CD4-positive, CD25-positive, alpha-beta regulatory T cell (primary cell): ENCODE measurements at regions not wholly inside any gene's neighbourhood (a gene's known extent, or its start where the extent isn't known, plus 50 kb on each side); places are given as distances from the start of the nearest gene placed in this dataset.

Experiments used
- ATAC-seq, 2 donors: fragments of 150-1000 bp; cut with Tn5 transposase; one replicate each; pipeline ENCODE4 v1.10.0; 2021; ENCODE audit warnings: low read depth in 2 of 2, moderate number of reproducible peaks in 2 of 2, moderate library complexity in 1 of 2
- DNase-seq, 3 donors: peaks; one replicate each; pipeline versions ENCODE4 v3.0.0 to v3.0.0-alpha.2; 2012 to 2022; ENCODE audit warnings: mixed read lengths in 1 of 3
- H3K27ac ChIP-seq: one replicate; pipeline ENCODE4 v1.7.0; 2013; ENCODE audit warnings: mild to moderate bottlenecking, low read length; ENCODE audit not compliant: insufficient read depth, poor library complexity, severe bottlenecking
- H3K27me3 ChIP-seq: one replicate; pipeline ENCODE4 v1.7.0; 2013; ENCODE audit warnings: low read length; ENCODE audit not compliant: control insufficient read depth, insufficient read depth
- H3K36me3 ChIP-seq: one replicate; pipeline ENCODE4 v1.7.0; 2013; ENCODE audit warnings: mild to moderate bottlenecking, low read length, moderate library complexity; ENCODE audit not compliant: control insufficient read depth, insufficient read depth
- H3K4me1 ChIP-seq: 2 replicates; pipeline ENCODE4 v1.7.0; 2013; ENCODE audit warnings: mild to moderate bottlenecking, low read length; ENCODE audit not compliant: insufficient read depth, control insufficient read depth, poor library complexity, severe bottlenecking
- H3K4me3 ChIP-seq: one replicate; pipeline ENCODE4 v1.7.0; 2013; ENCODE audit warnings: low read depth, mild to moderate bottlenecking, low read length, moderate library complexity
- H3K9me3 ChIP-seq, 2 experiments: 1 replicate in 1 of 2; 2 replicates in 1 of 2; pipeline ENCODE4 v1.7.0; 2013; ENCODE audit warnings: low read length in 2 of 2, mild to moderate bottlenecking in 1 of 2, moderate library complexity in 1 of 2; ENCODE audit not compliant: control insufficient read depth in 2 of 2
- H3K27ac Mint-ChIP-seq, 3 donors: one replicate each; pipeline ENCODE4 v1.8.0; 2020 to 2022; ENCODE audit warnings: mild to moderate bottlenecking in 3 of 3, mixed read lengths in 3 of 3, moderate library complexity in 2 of 3
- H3K27me3 Mint-ChIP-seq: one replicate; pipeline ENCODE4 v1.8.0; 2022; ENCODE audit warnings: mild to moderate bottlenecking, mixed read lengths
- H3K36me3 Mint-ChIP-seq: one replicate; pipeline ENCODE4 v1.8.0; 2020; ENCODE audit warnings: mixed read lengths
- H3K4me1 Mint-ChIP-seq, 4 donors: one replicate each; pipeline ENCODE4 v1.8.0; 2020 to 2022; ENCODE audit warnings: mixed read lengths in 4 of 4, mild to moderate bottlenecking in 1 of 4
- H3K4me3 Mint-ChIP-seq, 4 donors: one replicate each; pipeline ENCODE4 v1.8.0; 2020 to 2022; ENCODE audit warnings: mild to moderate bottlenecking in 4 of 4, mixed read lengths in 4 of 4, moderate library complexity in 3 of 4
- H3K9me3 Mint-ChIP-seq, 7 donors: one replicate each; pipeline ENCODE4 v1.8.0; 2020 to 2022; ENCODE audit warnings: mixed read lengths in 7 of 7, mild to moderate bottlenecking in 3 of 7, moderate library complexity in 2 of 7

DNA sequence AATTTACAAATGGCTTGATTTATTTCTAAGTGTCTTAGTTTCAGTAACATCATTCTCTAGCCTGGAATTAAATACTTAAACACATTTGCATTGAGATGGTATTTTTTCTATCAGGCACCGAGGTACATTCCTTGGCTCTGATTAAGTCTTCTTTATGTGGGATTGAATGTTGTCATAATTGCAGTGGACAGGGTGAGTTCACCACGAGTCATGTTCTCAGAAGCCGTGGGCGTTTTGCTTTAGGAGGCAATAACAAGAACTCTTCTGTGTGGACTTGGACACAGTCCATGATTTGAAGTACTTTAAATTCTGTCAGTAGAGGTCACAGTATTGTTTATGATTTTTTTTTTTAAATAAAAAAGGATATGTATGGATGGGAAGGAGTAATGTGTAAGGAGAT lies 57.1 kb upstream of the EFHC2 start:
- Histone ChIP-seq H3K4me1 (no peaks in the 10 kb centered on the region), H3K4me3 (no peak overlapping the region), H3K27ac (no peak overlapping the region), H3K9me3 (no peaks in the 10 kb centered on the region), H3K27me3 (no peaks in the 10 kb centered on the region), H3K36me3 (no peaks in the 10 kb centered on the region)
- DNase-seq (no peak), ATAC-seq (no peak)
- no peaks in the 10 kb centered on the region for H3K4me1 Mint-ChIP-seq
- H3K4me3 Mint-ChIP-seq, result no peak overlapping the region
- no peak overlapping the region for H3K27ac Mint-ChIP-seq
- no peaks in the 10 kb centered on the region for H3K27me3 Mint-ChIP-seq
- peaks cover 0 to 1% (median 0%) of the 10 kb centered on the region in 7 donors for H3K9me3 Mint-ChIP-seq
- H3K36me3 Mint-ChIP-seq, result no peaks in the 10 kb centered on the region

DNA sequence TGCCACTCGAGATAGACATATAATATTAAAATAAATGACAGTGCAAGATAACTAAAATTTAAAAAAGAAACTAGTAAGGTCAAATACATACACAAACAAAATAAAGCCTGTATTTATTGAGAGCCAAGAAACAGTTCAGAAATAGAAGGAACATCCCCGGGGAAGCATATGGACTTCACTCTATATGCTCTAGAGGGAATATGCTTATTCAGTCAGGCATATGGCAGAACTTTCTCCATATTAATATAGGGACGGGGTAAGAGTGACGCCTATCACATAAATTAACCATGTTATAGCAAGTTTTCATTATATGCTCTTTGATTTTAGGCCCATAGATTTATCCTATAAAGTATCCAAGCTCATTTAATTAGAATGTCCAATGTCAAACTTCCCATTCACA lies 56.7 kb upstream of the EFHC2 start:
- Histone ChIP-seq H3K27ac (no peak overlapping the region), H3K4me3 (no peak overlapping the region), H3K9me3 (no peaks in the 10 kb centered on the region), H3K27me3 (no peaks in the 10 kb centered on the region), H3K36me3 (no peaks in the 10 kb centered on the region), H3K4me1 (no peaks in the 10 kb centered on the region)
- DNase-seq, result no peak
- H3K27ac Mint-ChIP-seq, result no peak overlapping the region
- no peak for ATAC-seq
- no peaks in the 10 kb centered on the region for H3K27me3 Mint-ChIP-seq
- H3K9me3 Mint-ChIP-seq, result peaks cover 0 to 1% (median 0%) of the 10 kb centered on the region in 7 donors
- no peak overlapping the region for H3K4me3 Mint-ChIP-seq
- H3K36me3 Mint-ChIP-seq, result no peaks in the 10 kb centered on the region
- H3K4me1 Mint-ChIP-seq, result no peaks in the 10 kb centered on the region
